ENCODE measurements at regions not wholly inside any gene's neighbourhood (a gene's known extent, or its start where the extent isn't known, plus 50 kb on each side); places are given as distances from the start of the nearest gene placed in this dataset.
A peak's percentile ranks its signal among the peaks of the same experiment; 100 is the strongest.

DNA sequence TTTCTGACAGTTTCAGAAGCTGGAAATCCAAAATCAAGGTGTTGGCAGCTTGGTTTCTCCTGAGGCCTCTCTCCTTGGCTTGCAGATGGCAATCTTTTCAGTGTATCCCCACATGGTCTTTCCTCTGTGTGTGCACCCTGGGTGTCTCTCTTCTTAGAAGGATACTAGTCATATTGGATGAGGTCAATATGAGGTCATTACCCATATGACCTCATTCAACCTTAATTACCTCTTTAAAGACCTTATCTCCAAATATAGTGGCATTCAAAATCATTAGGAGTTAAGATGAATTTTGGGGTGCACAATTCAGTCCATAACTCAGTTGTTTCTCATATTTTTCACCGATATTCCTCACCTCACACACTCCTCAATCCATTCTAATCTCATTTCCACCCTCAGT, 92.4 kb upstream of the TGM3 start:
- ATAC-seq (replicated peaks) = no peak
- no peak overlapping the region for H3K4me3 Mint-ChIP-seq

DNA sequence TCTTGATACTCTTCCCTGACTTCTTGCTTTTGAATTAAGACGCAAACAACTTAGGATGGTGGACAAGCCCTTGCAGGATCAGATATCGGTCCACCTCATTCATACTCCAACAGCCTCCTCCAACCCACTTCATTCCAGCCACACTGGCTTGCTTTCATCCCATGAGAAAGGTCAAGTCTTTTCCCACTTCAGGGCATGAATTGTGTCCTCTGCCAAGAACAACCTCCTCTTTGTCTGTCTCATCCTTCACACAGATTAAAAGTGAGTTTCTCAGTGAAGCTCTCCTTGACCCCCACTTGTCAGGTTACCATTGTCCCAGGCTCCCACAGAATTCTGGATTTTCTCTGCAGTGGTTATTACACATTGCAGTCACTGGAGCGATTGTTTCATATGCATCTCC, 91.8 kb upstream of the TGM3 start:
- H3K27me3 Mint-ChIP-seq = peaks cover 28 to 55% of the 10 kb centered on the region in 2 donors
- peaks cover 0 to 7% of the 10 kb centered on the region in 2 donors for H3K4me1 Mint-ChIP-seq (ENCODE audit: low read depth in 2 of 2)
- DNase-seq (no peak), ATAC-seq (replicated peaks) (no peak)
- H3K36me3 Mint-ChIP-seq (ENCODE audit: insufficient read depth) = no peaks in the 10 kb centered on the region
- H3K4me3 Mint-ChIP-seq = no peak overlapping the region
- no peak overlapping the region for H3K27ac Mint-ChIP-seq
- H3K9me3 Mint-ChIP-seq = no peaks in the 10 kb centered on the region

More for the DNA sequence above, 92.4 kb upstream of the TGM3 start:
- no peak for DNase-seq
- peaks cover 0 to 7% of the 10 kb centered on the region in 2 donors for H3K4me1 Mint-ChIP-seq (ENCODE audit: low read depth in 2 of 2)
- H3K36me3 Mint-ChIP-seq (ENCODE audit: insufficient read depth) = no peaks in the 10 kb centered on the region
- H3K27me3 Mint-ChIP-seq = peaks cover 34 to 59% of the 10 kb centered on the region in 2 donors
- H3K27ac Mint-ChIP-seq = no peak overlapping the region
- H3K9me3 Mint-ChIP-seq = no peaks in the 10 kb centered on the region

DNA sequence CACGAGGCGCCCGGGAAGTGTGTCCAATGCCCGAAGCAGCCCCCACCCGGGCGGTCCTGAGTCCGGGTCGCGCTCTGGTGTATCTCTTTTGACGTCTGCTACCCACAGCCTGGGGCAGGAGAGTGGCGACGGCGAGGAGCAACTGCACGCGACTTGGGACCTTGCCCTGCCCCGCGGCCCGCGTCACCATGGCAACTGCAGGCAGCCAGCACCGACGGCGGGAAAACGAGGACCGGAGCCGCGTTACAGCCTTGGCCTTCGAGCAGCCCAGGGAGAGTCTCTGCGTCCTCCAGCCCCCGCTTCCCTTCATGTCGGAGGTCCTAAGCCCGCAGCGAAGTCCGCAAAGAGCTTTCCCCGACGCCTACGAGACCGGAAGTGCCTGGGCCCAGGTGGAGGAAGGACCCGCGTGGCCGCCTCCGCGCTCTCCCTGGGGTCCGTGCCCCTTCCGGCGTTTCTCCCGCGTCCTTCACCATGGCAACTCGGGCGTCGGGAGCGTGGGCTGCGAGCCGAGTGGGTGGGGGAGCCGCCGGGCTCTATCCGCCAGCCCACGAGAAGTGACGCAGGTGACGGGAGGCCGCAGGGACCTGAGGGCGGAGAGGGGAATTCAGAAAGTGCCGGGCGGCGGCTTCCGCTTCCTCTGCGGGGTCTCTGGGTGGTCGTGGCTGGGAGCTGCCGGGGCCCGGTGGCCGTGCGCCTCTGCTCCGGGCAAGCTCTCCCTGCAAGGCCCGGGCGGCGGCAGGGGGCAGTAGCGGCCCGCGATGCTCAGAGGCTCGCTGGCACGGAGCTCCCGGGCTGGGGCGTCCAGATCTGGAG, 88.6 kb upstream of the TGM3 start:
- H3K27ac Mint-ChIP-seq = no peak overlapping the region
- H3K9me3 Mint-ChIP-seq = no peaks in the 10 kb centered on the region
- H3K36me3 Mint-ChIP-seq (ENCODE audit: insufficient read depth) = no peaks in the 10 kb centered on the region

DNA sequence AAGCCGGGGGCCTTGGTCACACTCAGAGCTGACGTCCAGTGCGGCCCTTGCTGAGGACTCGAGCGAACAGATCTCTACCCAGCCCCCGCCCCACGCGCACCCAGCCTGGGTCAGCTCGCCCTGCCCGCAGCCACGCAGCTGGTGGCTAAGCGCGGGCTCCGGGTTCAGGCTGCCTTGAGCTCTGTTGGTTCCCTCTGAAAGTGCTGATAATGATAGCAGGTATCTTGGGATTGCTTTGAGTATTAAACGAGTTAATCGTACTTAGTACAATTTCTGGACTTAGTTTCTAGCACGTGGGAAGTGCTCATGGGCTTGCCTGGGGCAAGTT, 88.1 kb upstream of the TGM3 start:
- H3K4me3 Mint-ChIP-seq = peak overlapping the region; percentile 74 to 79
- ATAC-seq (replicated peaks) = no peak
- peaks cover 49 to 64% of the 10 kb centered on the region in 2 donors for H3K27me3 Mint-ChIP-seq
- peaks cover 0 to 7% of the 10 kb centered on the region in 2 donors for H3K4me1 Mint-ChIP-seq (ENCODE audit: low read depth in 2 of 2)
- no peak for DNase-seq
- H3K36me3 Mint-ChIP-seq (ENCODE audit: insufficient read depth) = no peaks in the 10 kb centered on the region
- H3K27ac Mint-ChIP-seq = no peak overlapping the region
- H3K9me3 Mint-ChIP-seq = no peaks in the 10 kb centered on the region

More for the DNA sequence above, 88.6 kb upstream of the TGM3 start:
- Mint-ChIP-seq H3K4me3 (peak overlapping the region; percentile 74 to 79), H3K27me3 (peaks cover 44 to 58% of the 10 kb centered on the region in 2 donors), H3K4me1 (ENCODE audit: low read depth in 2 of 2) (peaks cover 0 to 7% of the 10 kb centered on the region in 2 donors)
- ATAC-seq (replicated peaks) (peak; percentile 74), DNase-seq (peak; percentile 20 to 36 (median 31))

DNA sequence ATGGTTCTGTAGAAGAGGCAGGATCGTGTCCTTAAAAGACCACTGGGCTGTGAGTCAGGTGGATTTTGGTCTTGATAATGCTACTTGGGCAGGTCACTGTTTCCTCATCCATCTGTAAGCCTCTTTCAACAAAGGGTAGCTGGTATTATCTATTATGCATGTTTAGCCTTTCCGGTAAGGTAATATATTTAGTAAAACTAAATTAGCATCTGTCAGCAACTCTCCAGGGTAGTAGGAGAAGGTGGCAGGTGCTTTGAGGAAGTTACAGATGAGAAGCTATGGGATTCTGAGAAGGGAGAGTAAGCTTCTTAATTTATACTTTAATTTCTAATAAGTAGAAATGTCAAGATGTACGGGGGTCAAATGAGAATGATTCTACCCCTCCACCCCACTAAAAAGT, 86.9 kb upstream of the TGM3 start:
- Mint-ChIP-seq H3K27ac (no peak overlapping the region), H3K27me3 (peaks cover 59 to 69% of the 10 kb centered on the region in 2 donors), H3K36me3 (ENCODE audit: insufficient read depth) (no peaks in the 10 kb centered on the region), H3K4me1 (ENCODE audit: low read depth in 2 of 2) (peaks cover 0 to 7% of the 10 kb centered on the region in 2 donors), H3K9me3 (no peaks in the 10 kb centered on the region), H3K4me3 (no peak overlapping the region)
- DNase-seq = no peak
- no peak for ATAC-seq (replicated peaks)

DNA sequence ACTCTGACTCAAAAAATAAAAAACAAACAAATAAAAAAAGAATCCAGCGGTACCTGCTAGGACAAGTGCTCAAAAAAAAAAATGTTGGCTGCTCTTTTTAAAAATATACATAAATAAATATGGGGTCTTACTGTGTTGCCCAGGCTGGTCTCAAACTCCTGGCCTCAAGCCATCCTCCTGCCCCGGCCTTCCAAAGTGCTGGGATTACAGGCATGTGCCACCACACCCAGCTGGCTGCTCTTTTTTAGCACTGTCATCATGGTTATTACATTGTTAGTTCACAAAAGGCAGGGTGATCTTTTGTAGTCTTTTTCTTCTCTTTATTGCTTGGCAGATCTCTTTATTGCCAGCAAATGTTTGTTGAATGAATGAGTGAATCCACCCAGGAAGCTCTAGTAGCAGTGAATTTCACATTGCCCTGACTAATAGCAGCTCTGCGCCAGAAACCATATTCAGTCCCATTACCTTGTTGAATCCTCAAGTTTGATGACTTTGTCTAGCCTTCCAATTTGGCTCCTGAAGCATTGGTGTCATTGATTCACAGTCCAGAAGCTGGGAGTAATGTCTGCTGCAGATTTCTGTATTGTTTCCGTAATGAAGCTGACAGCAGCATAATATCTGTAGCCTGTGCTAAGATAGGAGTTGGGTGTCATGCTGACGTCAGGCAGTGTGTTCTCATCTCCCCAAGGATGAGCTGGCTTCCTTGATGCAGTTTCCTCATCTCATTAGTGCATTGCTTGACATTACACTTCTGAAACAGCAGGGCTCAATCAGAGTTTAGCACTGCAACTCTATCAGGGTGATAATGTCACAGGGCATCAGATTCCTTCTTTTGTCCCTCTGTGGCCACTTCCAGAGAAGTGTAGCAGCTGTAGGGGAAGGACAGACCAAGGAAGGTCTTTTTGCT, 84.9 kb upstream of the TGM3 start:
- H3K27ac Mint-ChIP-seq = no peak overlapping the region
- no peaks in the 10 kb centered on the region for H3K9me3 Mint-ChIP-seq
- H3K27me3 Mint-ChIP-seq = peaks cover 61 to 68% of the 10 kb centered on the region in 2 donors
- no peak for ATAC-seq (replicated peaks)
- peaks cover 0 to 7% of the 10 kb centered on the region in 2 donors for H3K4me1 Mint-ChIP-seq (ENCODE audit: low read depth in 2 of 2)
- DNase-seq = no peak
- H3K36me3 Mint-ChIP-seq (ENCODE audit: insufficient read depth) = no peaks in the 10 kb centered on the region
- H3K4me3 Mint-ChIP-seq = no peak overlapping the region

DNA sequence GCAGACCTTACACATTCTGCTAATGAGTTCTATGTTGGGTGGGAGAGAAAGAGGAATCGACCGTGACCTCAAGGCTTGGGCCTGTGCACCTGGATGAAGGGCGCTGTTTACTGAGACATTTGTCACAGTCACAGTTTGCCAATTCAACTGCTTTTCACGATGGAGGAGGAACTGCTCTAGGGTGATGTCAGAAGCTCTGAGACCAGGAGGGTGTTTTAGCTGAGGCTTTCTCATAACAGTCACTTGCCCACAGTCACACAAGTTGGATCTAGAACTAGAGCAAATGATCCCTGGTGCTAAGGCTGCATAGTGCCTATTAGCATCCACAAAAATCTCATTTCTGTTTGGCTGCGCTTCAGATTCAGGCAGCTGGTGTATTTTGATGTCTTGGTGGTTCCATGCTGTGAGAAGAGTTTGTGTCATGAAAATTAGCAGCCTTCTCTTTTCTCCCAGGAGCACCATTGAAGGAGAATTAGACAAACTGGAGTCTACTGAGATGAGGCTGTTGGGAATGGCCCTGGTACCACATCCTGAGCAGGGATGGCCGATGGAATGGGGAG, 83.3 kb upstream of the TGM3 start:
- ATAC-seq (replicated peaks) = no peak
- Mint-ChIP-seq H3K4me3 (no peak overlapping the region), H3K9me3 (no peaks in the 10 kb centered on the region), H3K36me3 (ENCODE audit: insufficient read depth) (no peaks in the 10 kb centered on the region), H3K27ac (no peak overlapping the region), H3K27me3 (peaks cover 68 to 69% of the 10 kb centered on the region in 2 donors), H3K4me1 (ENCODE audit: low read depth in 2 of 2) (no peaks in the 10 kb centered on the region)
- DNase-seq = no peak

DNA sequence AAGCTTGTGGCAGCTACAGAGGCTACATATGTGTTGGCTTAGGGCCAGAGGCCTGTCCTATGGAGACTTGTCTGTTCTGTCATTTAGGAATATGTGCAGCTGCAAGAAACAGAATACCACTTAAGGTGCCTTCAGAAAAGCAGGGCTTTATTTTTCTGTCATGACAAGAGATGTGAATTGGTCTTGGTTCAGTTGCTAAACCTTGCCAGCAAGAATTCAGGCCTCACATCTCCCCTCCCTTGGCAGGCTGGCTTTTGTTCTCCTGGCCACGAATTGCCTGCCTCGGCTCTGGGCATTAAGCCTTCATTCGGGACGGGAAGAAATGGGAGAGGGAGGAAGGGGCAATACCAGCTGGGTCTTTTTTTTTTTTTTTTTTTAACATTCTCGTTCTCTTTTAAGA, 82.4 kb upstream of the TGM3 start:
- peaks cover 64 to 76% of the 10 kb centered on the region in 2 donors for H3K27me3 Mint-ChIP-seq

DNA sequence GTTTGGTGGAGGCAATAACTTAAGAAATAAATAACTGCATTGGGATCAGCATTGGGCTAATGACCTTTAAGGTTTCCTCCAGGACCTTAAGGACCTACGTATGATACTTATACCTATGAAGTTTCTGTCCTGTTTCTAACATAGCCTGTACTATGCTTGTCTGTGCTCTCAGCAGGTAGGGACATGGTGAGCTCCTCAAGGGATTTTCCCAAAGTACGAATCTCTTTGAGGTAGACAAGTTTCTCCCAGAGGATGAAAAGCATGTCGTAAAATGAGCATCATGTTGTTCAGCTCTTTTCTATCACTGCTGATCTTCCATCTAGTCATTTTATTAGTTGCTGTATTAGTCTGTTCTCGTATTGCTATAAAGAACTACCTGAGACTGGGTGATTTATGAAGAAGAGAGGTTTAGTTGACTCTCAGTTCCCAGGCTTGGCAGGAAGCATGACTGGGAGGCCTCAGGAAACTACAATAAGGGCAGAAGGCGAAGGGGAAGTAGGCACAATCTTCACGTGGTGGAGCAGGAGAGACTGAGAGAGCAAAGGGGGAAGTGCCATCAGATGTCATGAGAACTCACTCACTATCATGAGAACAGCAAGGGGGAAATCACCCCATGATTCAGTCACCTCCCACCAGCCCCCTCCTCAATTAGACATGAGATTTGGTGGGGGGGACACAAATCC, 77.8 kb upstream of the TGM3 start:
- DNase-seq = no peak
- no peaks in the 10 kb centered on the region for H3K4me1 Mint-ChIP-seq (ENCODE audit: low read depth in 2 of 2)
- H3K27me3 Mint-ChIP-seq = peaks cover 36 to 52% of the 10 kb centered on the region in 2 donors
- peak; percentile 40 for ATAC-seq (replicated peaks)
- no peak overlapping the region for H3K4me3 Mint-ChIP-seq
- H3K27ac Mint-ChIP-seq = no peak overlapping the region
- no peaks in the 10 kb centered on the region for H3K36me3 Mint-ChIP-seq (ENCODE audit: insufficient read depth)
- peaks cover 1 to 7% of the 10 kb centered on the region in 2 donors for H3K9me3 Mint-ChIP-seq

More for the DNA sequence above, 82.4 kb upstream of the TGM3 start:
- Mint-ChIP-seq H3K9me3 (no peaks in the 10 kb centered on the region), H3K4me1 (ENCODE audit: low read depth in 2 of 2) (no peaks in the 10 kb centered on the region), H3K4me3 (no peak overlapping the region), H3K27ac (no peak overlapping the region), H3K36me3 (ENCODE audit: insufficient read depth) (no peaks in the 10 kb centered on the region)
- DNase-seq (no peak), ATAC-seq (replicated peaks) (no peak)

DNA sequence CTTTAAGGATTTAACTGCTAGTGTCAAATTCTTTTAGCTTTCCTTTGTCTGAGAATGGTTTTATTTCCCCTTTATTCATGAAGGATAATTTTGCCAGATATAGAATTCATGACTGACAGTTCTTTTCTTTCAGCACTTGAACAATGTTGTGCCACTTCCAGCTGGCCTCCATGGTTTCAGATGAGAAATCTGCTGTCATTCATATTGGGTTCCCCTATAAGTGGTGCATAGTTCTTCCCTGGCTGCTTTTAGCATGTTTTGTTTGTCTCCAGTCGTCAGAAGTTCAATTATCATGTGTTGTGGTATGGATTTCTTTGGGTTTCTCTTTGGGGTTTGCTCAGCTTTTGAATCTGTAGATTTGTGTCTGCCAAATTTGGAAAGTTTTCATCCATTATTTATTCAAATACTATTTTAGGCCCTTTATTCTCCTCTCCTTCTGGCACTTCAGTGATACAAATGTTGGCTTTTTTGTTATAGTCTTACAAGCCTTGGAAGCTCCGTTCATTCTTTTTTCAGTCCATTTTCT, 76.3 kb upstream of the TGM3 start:
- Mint-ChIP-seq H3K9me3 (peaks cover 1 to 7% of the 10 kb centered on the region in 2 donors), H3K4me3 (no peak overlapping the region), H3K27ac (no peak overlapping the region), H3K36me3 (ENCODE audit: insufficient read depth) (no peaks in the 10 kb centered on the region), H3K27me3 (peaks cover 34 to 47% of the 10 kb centered on the region in 2 donors), H3K4me1 (ENCODE audit: low read depth in 2 of 2) (no peaks in the 10 kb centered on the region)
- no peak for ATAC-seq (replicated peaks)
- no peak for DNase-seq

DNA sequence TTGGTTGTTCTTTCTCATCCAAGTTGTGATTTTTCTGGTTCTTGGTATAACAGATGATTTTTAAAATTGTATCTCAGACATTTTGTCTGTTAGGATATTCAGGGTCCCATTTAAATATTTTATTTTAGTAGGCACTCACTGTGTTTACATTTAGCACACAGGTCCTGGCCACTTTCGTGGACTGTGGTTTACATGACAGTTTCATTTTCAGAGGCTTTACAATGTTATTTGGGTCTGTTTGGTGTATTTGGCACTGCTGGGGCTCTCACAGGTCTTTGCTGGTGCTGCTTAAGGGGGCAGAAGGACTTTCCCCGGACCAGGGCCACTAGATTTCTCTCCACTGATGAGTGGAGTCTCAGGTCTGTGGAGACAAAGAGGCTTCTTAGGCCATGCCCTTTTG, 75.5 kb upstream of the TGM3 start:
- DNase-seq = no peak
- ATAC-seq (replicated peaks) = no peak
- Mint-ChIP-seq H3K9me3 (peaks cover 1 to 7% of the 10 kb centered on the region in 2 donors), H3K27ac (no peak overlapping the region), H3K4me3 (no peak overlapping the region), H3K27me3 (peaks cover 36 to 49% of the 10 kb centered on the region in 2 donors), H3K4me1 (ENCODE audit: low read depth in 2 of 2) (no peaks in the 10 kb centered on the region), H3K36me3 (ENCODE audit: insufficient read depth) (no peaks in the 10 kb centered on the region)

DNA sequence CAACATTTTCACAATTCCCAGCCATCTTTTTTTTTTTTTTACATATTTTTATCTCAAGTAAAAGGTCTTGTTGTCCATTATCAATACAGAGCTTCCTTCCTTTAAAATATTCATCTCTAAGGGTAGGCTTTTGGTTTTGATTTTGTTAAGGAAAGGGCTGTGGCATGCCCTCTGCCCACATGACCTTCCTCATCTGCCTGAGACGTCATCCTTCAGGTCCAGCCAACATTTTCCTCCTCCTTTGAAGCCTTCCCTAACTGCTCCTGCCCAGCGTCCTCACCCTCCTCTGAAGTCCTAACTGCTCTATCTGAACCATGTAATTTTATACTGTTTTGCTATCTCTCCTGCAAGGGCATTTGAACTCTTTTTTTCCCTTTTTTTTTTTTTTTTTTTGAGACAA, 73.9 kb upstream of the TGM3 start:
- no peak overlapping the region for H3K4me3 Mint-ChIP-seq
- ATAC-seq (replicated peaks) (no peak), DNase-seq (no peak)
- peaks cover 1 to 7% of the 10 kb centered on the region in 2 donors for H3K9me3 Mint-ChIP-seq
- H3K4me1 Mint-ChIP-seq (ENCODE audit: low read depth in 2 of 2) = no peaks in the 10 kb centered on the region
- H3K36me3 Mint-ChIP-seq (ENCODE audit: insufficient read depth) = no peaks in the 10 kb centered on the region
- peaks cover 30 to 43% of the 10 kb centered on the region in 2 donors for H3K27me3 Mint-ChIP-seq
- H3K27ac Mint-ChIP-seq = peak overlapping the region; percentile 45 to 61
